Gastroesophageal sphincter (tissue), 3 donors: ENCODE measurements at regions not wholly inside any gene's neighbourhood (a gene's known extent, or its start where the extent isn't known, plus 50 kb on each side); places are given as distances from the start of the nearest gene placed in this dataset.

Experiments used
- EP300 ChIP-seq: sonication (generic); formaldehyde crosslinking; IDR thresholded peaks from one replicate; pipeline ENCODE4 v1.6.1; 2017; ENCODE audit warnings: antibody characterized with exemption, mild to moderate bottlenecking
- POLR2A ChIP-seq, 2 donors: fragments of 450-650 bp; IDR thresholded peaks; one replicate each; pipeline ENCODE4 v1.6.1; 2017; ENCODE audit warnings: antibody characterized with exemption in 2 of 2, mild to moderate bottlenecking in 2 of 2, moderate library complexity in 1 of 2
- POLR2AphosphoS5 ChIP-seq: sonication (generic); formaldehyde crosslinking; IDR thresholded peaks from one replicate; pipeline ENCODE4 v1.6.1; 2017; ENCODE audit warnings: antibody characterized with exemption
- TF ChIP-seq, protein P1 (sequence below), 4 experiments: fragments of 200-600 bp in 2 of 4; fragments of 450-650 bp in 2 of 4; sonication (generic) in 1 of 4; IDR thresholded peaks; one replicate each; pipeline ENCODE4 v1.5.1; 2017 to 2019; ENCODE audit warnings: antibody characterized with exemption in 4 of 4, mild to moderate bottlenecking in 2 of 4, moderate library complexity in 2 of 4

DNA sequence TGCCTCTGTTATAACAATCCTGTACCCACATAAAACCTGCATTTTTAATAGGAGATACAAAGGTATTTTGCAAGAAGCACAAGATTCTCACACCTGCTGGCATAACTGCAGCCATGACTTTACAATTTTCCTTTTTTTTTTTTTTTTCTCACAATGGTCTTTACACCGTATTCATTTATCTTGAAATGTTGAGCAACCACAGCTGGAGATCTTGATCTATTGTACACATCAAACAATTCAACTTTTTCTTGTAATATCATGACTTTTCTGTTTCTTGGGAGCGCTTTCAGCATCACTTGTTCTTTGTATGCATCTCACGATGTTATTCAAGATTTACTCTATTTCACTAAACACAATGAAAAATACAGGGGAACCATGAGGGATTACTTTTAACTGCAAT lies 651.4 kb downstream of the KCNT2 start:
- TF ChIP-seq POLR2A (IDR thresholded peaks at IDR 0.05) = no peak
- TF ChIP-seq, protein P1, sequence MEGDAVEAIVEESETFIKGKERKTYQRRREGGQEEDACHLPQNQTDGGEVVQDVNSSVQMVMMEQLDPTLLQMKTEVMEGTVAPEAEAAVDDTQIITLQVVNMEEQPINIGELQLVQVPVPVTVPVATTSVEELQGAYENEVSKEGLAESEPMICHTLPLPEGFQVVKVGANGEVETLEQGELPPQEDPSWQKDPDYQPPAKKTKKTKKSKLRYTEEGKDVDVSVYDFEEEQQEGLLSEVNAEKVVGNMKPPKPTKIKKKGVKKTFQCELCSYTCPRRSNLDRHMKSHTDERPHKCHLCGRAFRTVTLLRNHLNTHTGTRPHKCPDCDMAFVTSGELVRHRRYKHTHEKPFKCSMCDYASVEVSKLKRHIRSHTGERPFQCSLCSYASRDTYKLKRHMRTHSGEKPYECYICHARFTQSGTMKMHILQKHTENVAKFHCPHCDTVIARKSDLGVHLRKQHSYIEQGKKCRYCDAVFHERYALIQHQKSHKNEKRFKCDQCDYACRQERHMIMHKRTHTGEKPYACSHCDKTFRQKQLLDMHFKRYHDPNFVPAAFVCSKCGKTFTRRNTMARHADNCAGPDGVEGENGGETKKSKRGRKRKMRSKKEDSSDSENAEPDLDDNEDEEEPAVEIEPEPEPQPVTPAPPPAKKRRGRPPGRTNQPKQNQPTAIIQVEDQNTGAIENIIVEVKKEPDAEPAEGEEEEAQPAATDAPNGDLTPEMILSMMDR (IDR thresholded peaks at IDR 0.05) = no peak
- TF ChIP-seq POLR2AphosphoS5 = no peak
- no peak for TF ChIP-seq EP300
